HG02973 (cell line): ENCODE measurements at regions not wholly inside any gene's neighbourhood (a gene's known extent, or its start where the extent isn't known, plus 50 kb on each side); places are given as distances from the start of the nearest gene placed in this dataset.

Experiments
- ATAC-seq: cut with Tn5 transposase; IDR thresholded peaks from one replicate; pipeline ENCODE4 v1.9.1; 2021; ENCODE audit warnings: moderate library complexity; ENCODE audit not compliant: unreplicated experiment

GRCh38 chr7:98679741-98680140, 62.7 kb downstream of the NPTX2 start:
- ATAC-seq: no peak

GRCh38 chr7:98681511-98681910, 64.4 kb downstream of the NPTX2 start:
- no peak for ATAC-seq

GRCh38 chr7:98681951-98682350, 64.9 kb downstream of the NPTX2 start:
- ATAC-seq: no peak

- ATAC-seq: no peak
These were observed 66.4 kb downstream of the NPTX2 start for GRCh38 chr7:98683514-98683913.

- no peak for ATAC-seq
These were observed 68.5 kb downstream of the NPTX2 start for GRCh38 chr7:98685541-98685940.

GRCh38 chr7:98686466-98687080, 69.5 kb downstream of the NPTX2 start:
- ATAC-seq: no peak

GRCh38 chr7:98687111-98687751, 70.1 kb downstream of the NPTX2 start:
- ATAC-seq: no peak

GRCh38 chr7:98691619-98692018, 74.5 kb downstream of the NPTX2 start:
- no peak for ATAC-seq

- no peak for ATAC-seq
These were observed 80.0 kb downstream of the NPTX2 start for GRCh38 chr7:98697083-98697482.

GRCh38 chr7:98697485-98698240, 80.6 kb downstream of the NPTX2 start:
- ATAC-seq: no peak

GRCh38 chr7:98698976-98699375, 81.9 kb downstream of the NPTX2 start:
- no peak for ATAC-seq

- ATAC-seq: no peak
These were observed 83.4 kb downstream of the NPTX2 start for GRCh38 chr7:98700533-98700932.

- no peak for ATAC-seq
These were observed 84.3 kb downstream of the NPTX2 start for GRCh38 chr7:98701372-98701771.

GRCh38 chr7:98702021-98702420, 84.9 kb downstream of the NPTX2 start:
- ATAC-seq: no peak

- no peak for ATAC-seq
These were observed 86.8 kb downstream of the NPTX2 start for GRCh38 chr7:98703916-98704315.

GRCh38 chr7:98705626-98706025, 88.5 kb downstream of the NPTX2 start:
- no peak for ATAC-seq

- ATAC-seq: no peak
These were observed 90.0 kb downstream of the NPTX2 start for GRCh38 chr7:98707076-98707475.

GRCh38 chr7:98711945-98712344, 94.9 kb downstream of the NPTX2 start:
- ATAC-seq: no peak

GRCh38 chr7:98713165-98713810, 96.2 kb downstream of the NPTX2 start:
- no peak for ATAC-seq

- ATAC-seq: no peak
These were observed 102.3 kb downstream of the NPTX2 start for GRCh38 chr7:98719396-98719795.

GRCh38 chr7:98722402-98722801, 105.3 kb downstream of the NPTX2 start:
- ATAC-seq: no peak

GRCh38 chr7:98724591-98724990, 107.5 kb downstream of the NPTX2 start:
- no peak for ATAC-seq
